LNCaP clone FGC (cell line): ENCODE measurements at regions not wholly inside any gene's neighbourhood (a gene's known extent, or its start where the extent isn't known, plus 50 kb on each side); places are given as distances from the start of the nearest gene placed in this dataset.

Experiments used
- DNase-seq: peaks from one replicate; pipeline ENCODE4 v3.0.0-alpha.2; 2011; ENCODE audit warnings: low read depth
- H3K4me3 ChIP-seq: 2 replicates; pipeline ENCODE4 v1.5.1; 2011; ENCODE audit warnings: mild to moderate bottlenecking, low read depth, low read length, control low read depth
- CTCF ChIP-seq: IDR thresholded peaks from 2 replicates; pipeline ENCODE4 v1.5.1; 2012; ENCODE audit warnings: mild to moderate bottlenecking; ENCODE audit not compliant: control insufficient read depth, insufficient read depth; ENCODE audit errors: extremely low read depth

- DNase-seq, result no peak
- TF ChIP-seq CTCF, result no peak
- H3K4me3 ChIP-seq, result no peak overlapping the region
These were observed 1258.6 kb downstream of the OLFM4 start for GRCh38 chr13:54287062-54287764.

GRCh38 chr13:54301085-54301484 is 1272.5 kb downstream of the OLFM4 start:
- 0 out of 2 replicates have a peak, but pooled peaks have one; percentile 6 for TF ChIP-seq CTCF
- DNase-seq, result no peak
- H3K4me3 ChIP-seq, result no peak overlapping the region

GRCh38 chr13:54305377-54305776 is 1276.8 kb downstream of the OLFM4 start:
- no peak overlapping the region for H3K4me3 ChIP-seq
- no peak for TF ChIP-seq CTCF
- no peak for DNase-seq

GRCh38 chr13:54312885-54313284 is 1284.3 kb downstream of the OLFM4 start:
- DNase-seq, result no peak
- TF ChIP-seq CTCF, result no peak
- no peak overlapping the region for H3K4me3 ChIP-seq

GRCh38 chr13:54317722-54318121 is 1289.1 kb downstream of the OLFM4 start:
- no peak for DNase-seq
- no peak for TF ChIP-seq CTCF
- H3K4me3 ChIP-seq, result no peak overlapping the region

GRCh38 chr13:54337540-54337939 is 1308.9 kb downstream of the OLFM4 start:
- H3K4me3 ChIP-seq, result no peak overlapping the region
- DNase-seq, result no peak
- no peak for TF ChIP-seq CTCF

- TF ChIP-seq CTCF, result no peak
- DNase-seq, result no peak
- no peak overlapping the region for H3K4me3 ChIP-seq
These were observed 1318.9 kb downstream of the OLFM4 start for GRCh38 chr13:54347531-54347930.
